ENCODE measurements at regions not wholly inside any gene's neighbourhood (a gene's known extent, or its start where the extent isn't known, plus 50 kb on each side); places are given as distances from the start of the nearest gene placed in this dataset.
"Not testable (repeated sequence)": the region's sequence is repeated elsewhere in the genome, so short reads cannot be mapped to it uniquely, and the experiment has no call there.

DNA sequence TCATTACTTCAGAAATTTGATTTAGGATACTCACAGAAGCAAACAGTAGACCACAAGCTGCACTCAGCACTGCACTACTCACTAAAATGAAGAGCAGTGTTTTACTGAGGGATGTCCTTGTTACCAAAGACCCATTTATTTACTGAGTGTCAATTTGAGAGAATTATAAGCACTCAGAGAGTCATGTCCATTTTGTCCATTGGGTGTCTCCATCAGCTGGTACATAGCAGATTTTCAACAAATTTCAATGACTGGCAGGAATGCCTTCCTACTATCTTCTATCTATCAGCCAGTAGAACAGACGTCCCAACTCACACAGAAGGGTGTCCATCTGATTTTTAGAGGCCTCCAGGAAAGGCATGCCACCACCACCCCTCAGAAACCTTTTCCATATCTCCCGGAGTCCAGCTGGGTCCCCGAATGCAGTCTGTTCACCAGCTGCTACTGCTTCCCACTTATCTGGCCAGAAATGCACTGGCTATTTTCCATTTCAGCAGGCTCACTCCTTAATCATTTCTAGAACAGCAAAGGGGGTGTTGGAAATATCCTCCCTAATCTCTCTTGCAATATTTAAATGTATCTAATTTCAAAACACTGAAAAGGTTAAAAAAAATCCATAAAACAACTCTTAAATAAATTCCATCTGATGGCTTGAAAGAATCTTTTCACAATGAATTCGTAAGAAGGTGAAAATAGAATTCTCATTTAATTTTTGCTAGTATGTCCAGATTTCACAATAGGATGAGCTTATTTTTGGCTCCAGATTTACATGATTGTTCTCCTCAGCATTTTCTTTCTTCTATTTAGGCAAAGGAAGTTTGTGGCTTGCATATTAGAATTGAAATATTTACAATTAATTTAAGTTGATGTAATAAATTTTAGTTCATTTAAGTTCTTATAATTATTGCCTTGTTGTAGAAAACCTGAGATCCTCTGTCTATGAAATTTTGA lies 1164.0 kb upstream of the CELF2 start:
- Mint-ChIP-seq H3K27me3 (no peaks in the 10 kb centered on the region), H3K4me1 (no peaks in the 10 kb centered on the region), H3K36me3 (ENCODE audit: low read depth) (no peaks in the 10 kb centered on the region), H3K27ac (no peak overlapping the region), H3K9me3 (peaks cover 3% of the 10 kb centered on the region), H3K4me3 (no peak overlapping the region)
- intact Hi-C loops (cut with micrococcal nuclease) = no loop called here
- no peak for DNase-seq

DNA sequence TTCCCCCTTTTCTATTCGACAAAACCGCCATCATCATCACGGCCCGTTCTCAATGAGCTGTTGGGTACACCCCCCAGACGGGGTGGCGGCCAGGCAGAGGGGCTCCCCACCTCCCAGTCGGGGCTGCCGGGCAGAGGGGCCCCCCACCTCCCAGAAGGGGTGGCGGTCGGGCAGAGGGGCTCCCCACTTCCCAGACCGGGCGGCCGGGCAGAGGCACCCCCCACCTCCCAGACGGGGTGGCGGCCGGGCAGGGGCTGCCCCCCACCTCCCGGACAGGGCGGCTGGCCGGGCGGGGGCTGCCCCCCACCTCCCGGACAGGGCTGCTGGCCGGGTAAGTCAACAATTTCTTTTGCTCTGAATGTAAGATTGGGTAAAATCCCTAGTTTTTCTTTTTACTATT lies 1162.2 kb upstream of the CELF2 start:
- H3K4me1 Mint-ChIP-seq; H3K9me3 Mint-ChIP-seq; H3K36me3 Mint-ChIP-seq (ENCODE audit: low read depth); DNase-seq; H3K4me3 Mint-ChIP-seq; H3K27me3 Mint-ChIP-seq; intact Hi-C loops (cut with micrococcal nuclease); H3K27ac Mint-ChIP-seq: not testable (repeated sequence)

DNA sequence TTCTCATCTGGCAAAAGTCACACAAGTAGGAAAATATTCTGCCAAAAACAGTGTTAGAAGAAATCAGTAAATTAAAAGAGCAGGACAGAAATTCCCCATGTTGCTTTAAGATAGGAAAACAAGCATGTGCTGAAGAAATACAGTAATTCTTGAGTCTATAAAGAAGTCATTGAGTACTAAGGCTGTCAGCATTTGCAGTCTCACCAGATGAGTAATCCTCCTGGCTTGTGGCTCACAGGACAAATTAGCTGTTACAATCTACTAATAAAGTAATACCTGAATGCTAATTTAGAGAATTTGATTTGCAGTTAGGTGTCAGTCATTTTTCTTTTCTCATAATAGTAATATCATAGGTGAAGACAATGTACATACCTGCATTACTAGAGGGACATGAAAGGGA lies 1158.9 kb upstream of the CELF2 start:
- intact Hi-C loops (cut with micrococcal nuclease) = no loop called here
- peaks cover 3% of the 10 kb centered on the region for H3K9me3 Mint-ChIP-seq
- H3K27me3 Mint-ChIP-seq = no peaks in the 10 kb centered on the region

DNA sequence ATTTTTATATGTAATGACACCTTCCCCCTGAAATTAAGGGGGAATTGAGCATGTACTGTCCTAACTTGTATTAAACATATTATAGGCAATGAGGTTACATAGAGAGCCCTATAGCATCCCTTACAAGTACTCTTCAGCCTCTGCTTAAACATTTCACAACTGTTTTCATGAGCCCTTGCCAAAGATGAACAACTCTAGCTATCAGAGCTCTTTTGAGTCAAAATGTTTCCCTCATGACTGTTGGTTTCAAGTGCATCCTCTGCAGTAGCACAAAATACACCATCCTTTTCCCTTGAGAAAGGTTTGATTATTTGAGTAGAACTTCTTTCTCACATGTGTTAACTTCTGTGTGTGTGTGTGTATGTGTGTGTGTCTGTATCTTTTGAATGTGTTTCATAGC lies 1157.6 kb upstream of the CELF2 start:
- no peak for DNase-seq
- Mint-ChIP-seq H3K27me3 (no peaks in the 10 kb centered on the region), H3K27ac (no peak overlapping the region), H3K4me3 (no peak overlapping the region), H3K36me3 (ENCODE audit: low read depth) (no peaks in the 10 kb centered on the region), H3K9me3 (peaks cover 3% of the 10 kb centered on the region), H3K4me1 (no peaks in the 10 kb centered on the region)
- intact Hi-C loops (cut with micrococcal nuclease) = no loop called here

More for the DNA sequence above, 1158.9 kb upstream of the CELF2 start:
- Mint-ChIP-seq H3K4me1 (no peaks in the 10 kb centered on the region), H3K4me3 (no peak overlapping the region), H3K27ac (no peak overlapping the region), H3K36me3 (ENCODE audit: low read depth) (no peaks in the 10 kb centered on the region)
- DNase-seq = no peak

DNA sequence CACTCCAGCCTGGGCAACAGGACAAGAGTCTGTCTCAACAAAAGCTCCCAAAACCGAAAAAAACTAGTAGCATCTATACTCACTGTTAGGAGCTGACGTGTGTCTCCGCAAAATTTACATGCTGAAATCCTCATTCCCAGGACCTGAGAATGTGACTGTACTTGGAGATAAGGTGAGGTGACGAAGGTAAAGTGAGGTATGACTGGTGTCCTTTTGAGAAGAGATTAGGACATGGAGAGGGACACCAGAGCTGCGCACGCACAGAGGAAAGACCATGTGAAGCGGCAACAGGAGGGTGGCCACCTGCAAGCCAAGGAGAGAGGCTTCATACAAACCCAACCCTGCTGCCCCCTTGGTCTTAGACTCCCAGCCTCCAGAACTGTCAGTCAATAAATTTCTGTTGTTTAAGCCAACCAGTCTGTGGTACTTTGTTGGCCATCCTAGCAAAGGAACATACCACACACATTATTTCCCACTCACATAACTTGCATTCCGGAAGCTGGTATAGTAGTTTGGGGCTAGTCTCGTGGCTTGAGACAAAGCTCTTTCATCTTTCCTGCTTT lies 1154.0 kb upstream of the CELF2 start:
- no peak overlapping the region for H3K4me3 Mint-ChIP-seq
- DNase-seq = no peak
- H3K9me3 Mint-ChIP-seq = no peaks in the 10 kb centered on the region
- H3K36me3 Mint-ChIP-seq (ENCODE audit: low read depth) = no peaks in the 10 kb centered on the region
- no peaks in the 10 kb centered on the region for H3K27me3 Mint-ChIP-seq
- H3K27ac Mint-ChIP-seq = no peak overlapping the region
- intact Hi-C loops (cut with micrococcal nuclease) = no loop called here
- no peaks in the 10 kb centered on the region for H3K4me1 Mint-ChIP-seq

DNA sequence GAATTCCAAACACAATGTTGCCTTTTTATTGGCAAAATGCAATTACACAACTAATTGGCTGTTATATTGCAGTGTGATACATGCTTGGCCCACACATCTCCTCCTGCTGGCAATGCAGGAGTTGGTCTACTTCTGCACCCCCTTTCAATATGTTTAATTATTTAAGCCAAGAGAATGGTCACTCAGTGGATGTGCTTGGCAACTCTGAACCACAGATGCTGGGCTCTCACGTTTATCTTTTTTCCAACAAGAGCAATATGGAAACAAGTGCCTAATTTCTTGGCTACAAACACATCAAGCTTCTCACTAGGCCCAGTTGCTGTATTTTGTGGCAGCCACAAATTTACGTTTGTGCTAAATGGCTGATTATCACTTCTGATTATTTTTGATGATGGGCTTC lies 1149.2 kb upstream of the CELF2 start:
- intact Hi-C loops (cut with micrococcal nuclease) = no loop called here
- Mint-ChIP-seq H3K4me3 (no peak overlapping the region), H3K27me3 (no peaks in the 10 kb centered on the region), H3K9me3 (no peaks in the 10 kb centered on the region), H3K27ac (no peak overlapping the region), H3K36me3 (ENCODE audit: low read depth) (no peaks in the 10 kb centered on the region), H3K4me1 (no peaks in the 10 kb centered on the region)
- no peak for DNase-seq

DNA sequence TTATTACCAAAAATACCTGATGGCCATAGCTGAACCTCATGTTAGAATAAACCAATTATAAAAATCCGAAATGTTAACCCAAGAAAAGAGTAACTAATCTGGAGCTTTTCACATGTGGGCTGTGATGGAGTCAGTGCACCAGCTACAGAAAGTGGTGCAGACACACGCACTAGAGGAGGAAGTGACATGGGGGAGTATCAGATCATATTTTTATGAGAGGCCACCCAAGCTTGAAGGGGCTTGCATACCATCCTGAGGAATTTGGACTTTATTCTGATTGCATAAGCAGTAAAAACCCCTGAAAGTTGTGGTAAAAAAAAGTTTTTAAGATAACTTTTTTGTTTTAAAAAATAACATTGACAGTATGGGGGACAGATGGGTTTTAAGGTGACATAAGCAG lies 1148.5 kb upstream of the CELF2 start:
- intact Hi-C loops (cut with micrococcal nuclease) = no loop called here
- no peak overlapping the region for H3K4me3 Mint-ChIP-seq
- H3K4me1 Mint-ChIP-seq = no peaks in the 10 kb centered on the region
- H3K27ac Mint-ChIP-seq = no peak overlapping the region
- H3K27me3 Mint-ChIP-seq = no peaks in the 10 kb centered on the region
- no peaks in the 10 kb centered on the region for H3K9me3 Mint-ChIP-seq
- no peak for DNase-seq
- H3K36me3 Mint-ChIP-seq (ENCODE audit: low read depth) = no peaks in the 10 kb centered on the region

DNA sequence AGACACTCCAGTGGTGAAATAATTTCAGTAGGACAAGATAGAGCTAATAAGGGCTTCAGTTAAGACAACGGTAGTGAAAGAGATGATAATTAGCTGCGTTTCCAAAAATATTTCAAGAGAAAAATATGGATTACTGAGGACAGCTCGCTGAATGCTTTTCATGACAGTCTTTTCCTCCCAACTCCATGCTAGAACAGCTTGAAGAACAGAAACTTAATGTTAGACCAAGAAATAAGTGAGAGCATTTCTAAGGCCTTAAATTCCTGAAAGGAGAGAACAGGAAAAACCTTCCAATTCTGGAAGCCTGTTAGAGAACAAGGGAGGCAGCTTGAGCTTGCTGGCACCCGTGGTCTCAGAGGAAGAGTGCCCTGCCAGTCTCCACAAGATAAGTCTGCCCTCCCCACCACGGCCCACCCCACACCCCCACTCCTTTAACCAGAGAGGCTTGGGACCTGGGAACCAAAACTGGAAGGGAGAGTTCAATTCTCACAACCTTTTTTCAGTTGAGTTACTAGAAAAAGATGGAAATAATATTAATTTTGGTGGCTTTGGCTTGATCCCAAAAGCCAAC lies 1148.0 kb upstream of the CELF2 start:
- H3K9me3 Mint-ChIP-seq = no peaks in the 10 kb centered on the region
- H3K27ac Mint-ChIP-seq = no peak overlapping the region
- no peaks in the 10 kb centered on the region for H3K27me3 Mint-ChIP-seq
- H3K36me3 Mint-ChIP-seq (ENCODE audit: low read depth) = no peaks in the 10 kb centered on the region
- no peak for DNase-seq
- no peak overlapping the region for H3K4me3 Mint-ChIP-seq
- no peaks in the 10 kb centered on the region for H3K4me1 Mint-ChIP-seq
- intact Hi-C loops (cut with micrococcal nuclease) = no loop called here

DNA sequence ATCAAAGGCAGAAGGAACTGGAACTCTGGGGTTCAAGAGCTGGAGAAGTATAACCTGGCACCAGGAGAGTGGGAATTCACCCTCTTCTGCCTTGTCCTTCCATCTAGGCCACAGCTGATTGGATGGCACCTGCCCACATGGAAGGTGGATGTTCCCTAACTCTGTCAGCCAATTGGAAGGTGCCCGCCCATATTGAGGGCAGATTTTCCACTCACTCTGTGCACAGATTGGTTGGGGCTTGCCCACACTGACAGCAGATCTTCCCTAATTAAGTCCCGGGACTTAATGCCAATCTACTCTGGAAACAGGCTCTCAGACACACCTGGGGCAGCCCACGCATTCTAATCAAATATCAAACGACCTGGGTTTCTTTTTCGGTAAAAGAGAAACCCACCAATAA lies 1142.3 kb upstream of the CELF2 start:
- no peaks in the 10 kb centered on the region for H3K4me1 Mint-ChIP-seq

DNA sequence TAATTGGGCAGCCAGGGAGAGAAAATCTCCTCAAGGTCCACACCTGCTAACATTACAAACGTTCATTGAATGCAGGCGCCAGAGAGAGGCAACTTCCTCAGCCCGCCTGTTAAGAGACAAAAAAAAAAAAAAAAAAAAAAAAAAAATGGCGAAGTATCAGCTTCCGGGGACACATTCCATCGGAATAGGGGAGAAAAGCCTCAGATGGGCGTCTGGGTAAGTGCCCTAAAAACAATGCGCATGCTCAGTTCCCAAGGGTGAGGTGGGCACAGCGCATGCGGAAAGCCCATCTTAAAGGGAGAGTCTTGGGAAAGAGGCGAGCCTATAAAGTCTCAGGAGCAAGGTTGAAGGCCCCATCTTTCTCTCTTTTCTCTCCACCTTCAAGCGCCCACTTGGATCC lies 1139.7 kb upstream of the CELF2 start:
- intact Hi-C loops (cut with micrococcal nuclease) = no loop called here
- Mint-ChIP-seq H3K4me3 (no peak overlapping the region), H3K36me3 (ENCODE audit: low read depth) (no peaks in the 10 kb centered on the region), H3K9me3 (no peaks in the 10 kb centered on the region), H3K27me3 (no peaks in the 10 kb centered on the region), H3K4me1 (no peaks in the 10 kb centered on the region), H3K27ac (no peak overlapping the region)
- no peak for DNase-seq

More for the DNA sequence above, 1142.3 kb upstream of the CELF2 start:
- no peak overlapping the region for H3K4me3 Mint-ChIP-seq
- DNase-seq = no peak
- H3K27ac Mint-ChIP-seq = no peak overlapping the region
- intact Hi-C loops (cut with micrococcal nuclease) = no loop called here
- H3K36me3 Mint-ChIP-seq (ENCODE audit: low read depth) = no peaks in the 10 kb centered on the region
- no peaks in the 10 kb centered on the region for H3K27me3 Mint-ChIP-seq
- H3K9me3 Mint-ChIP-seq = no peaks in the 10 kb centered on the region

DNA sequence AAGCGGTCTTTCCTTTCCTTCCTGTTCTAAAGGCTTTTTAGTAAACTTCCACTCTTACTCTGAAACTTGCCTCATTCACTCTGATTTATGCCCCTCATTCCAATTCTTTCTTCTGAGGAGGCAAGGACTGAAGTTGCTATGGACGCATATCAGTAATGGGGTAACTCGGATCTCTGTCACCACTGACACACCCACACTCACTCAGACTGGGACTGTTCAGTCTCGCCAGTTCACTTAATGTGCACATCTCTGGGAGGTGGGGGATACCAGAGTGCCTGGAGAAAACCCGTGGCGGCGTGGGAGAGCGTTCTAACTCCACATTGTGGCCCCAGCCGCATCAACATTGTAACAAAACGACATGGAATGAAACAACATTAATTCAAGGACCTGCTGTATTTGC lies 1139.3 kb upstream of the CELF2 start:
- H3K4me3 Mint-ChIP-seq = no peak overlapping the region
- intact Hi-C loops (cut with micrococcal nuclease) = no loop called here
- H3K9me3 Mint-ChIP-seq = no peaks in the 10 kb centered on the region
- no peak for DNase-seq
- no peaks in the 10 kb centered on the region for H3K4me1 Mint-ChIP-seq
- no peaks in the 10 kb centered on the region for H3K36me3 Mint-ChIP-seq (ENCODE audit: low read depth)
- H3K27ac Mint-ChIP-seq = no peak overlapping the region
- no peaks in the 10 kb centered on the region for H3K27me3 Mint-ChIP-seq

DNA sequence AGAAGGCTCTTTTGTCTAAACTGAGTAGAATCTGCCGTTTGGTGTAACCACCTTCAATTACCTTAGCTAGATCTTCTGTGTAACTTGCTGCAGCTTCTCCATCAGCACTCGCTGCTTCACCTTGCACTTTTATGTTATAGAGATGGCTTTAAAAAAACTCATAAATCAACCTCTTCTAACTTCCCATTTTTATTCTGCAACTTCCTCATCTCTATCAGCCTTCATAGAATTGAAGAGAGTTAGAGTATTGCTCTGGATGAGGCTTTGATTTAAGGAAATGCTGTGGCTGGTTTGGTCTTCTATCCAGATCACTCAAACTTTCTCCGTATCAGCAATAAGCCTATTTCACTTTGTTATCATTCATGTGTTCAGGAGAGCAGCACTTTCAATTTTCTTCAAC lies 1131.9 kb upstream of the CELF2 start:
- H3K9me3 Mint-ChIP-seq = peaks cover 4% of the 10 kb centered on the region
- intact Hi-C loops (cut with micrococcal nuclease) = no loop called here
- DNase-seq = no peak
- no peaks in the 10 kb centered on the region for H3K4me1 Mint-ChIP-seq
- H3K27me3 Mint-ChIP-seq = no peaks in the 10 kb centered on the region
- H3K36me3 Mint-ChIP-seq (ENCODE audit: low read depth) = no peaks in the 10 kb centered on the region
- no peak overlapping the region for H3K27ac Mint-ChIP-seq
- no peak overlapping the region for H3K4me3 Mint-ChIP-seq

DNA sequence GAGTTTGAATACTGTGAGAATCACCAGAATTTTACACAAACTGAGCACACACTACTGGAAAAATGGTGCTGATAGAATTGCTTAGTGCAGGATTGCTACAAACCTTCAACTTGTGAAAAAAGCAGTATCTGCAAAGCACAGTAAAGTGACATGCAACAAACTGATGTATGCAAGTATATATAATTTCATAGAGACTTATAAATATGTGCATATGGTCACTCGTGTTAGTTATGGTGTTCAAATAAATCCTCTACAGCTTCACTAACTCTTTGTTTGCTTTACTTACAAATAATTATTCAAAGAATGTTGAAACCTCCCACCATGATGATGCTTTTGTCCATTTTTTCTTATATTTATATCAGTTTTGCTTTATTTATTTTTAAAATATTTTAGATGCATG lies 1130.9 kb upstream of the CELF2 start:
- Mint-ChIP-seq H3K9me3 (peaks cover 4% of the 10 kb centered on the region), H3K27me3 (no peaks in the 10 kb centered on the region), H3K4me1 (no peaks in the 10 kb centered on the region), H3K36me3 (ENCODE audit: low read depth) (no peaks in the 10 kb centered on the region), H3K27ac (no peak overlapping the region), H3K4me3 (no peak overlapping the region)
- intact Hi-C loops (cut with micrococcal nuclease) = no loop called here
- DNase-seq = no peak

DNA sequence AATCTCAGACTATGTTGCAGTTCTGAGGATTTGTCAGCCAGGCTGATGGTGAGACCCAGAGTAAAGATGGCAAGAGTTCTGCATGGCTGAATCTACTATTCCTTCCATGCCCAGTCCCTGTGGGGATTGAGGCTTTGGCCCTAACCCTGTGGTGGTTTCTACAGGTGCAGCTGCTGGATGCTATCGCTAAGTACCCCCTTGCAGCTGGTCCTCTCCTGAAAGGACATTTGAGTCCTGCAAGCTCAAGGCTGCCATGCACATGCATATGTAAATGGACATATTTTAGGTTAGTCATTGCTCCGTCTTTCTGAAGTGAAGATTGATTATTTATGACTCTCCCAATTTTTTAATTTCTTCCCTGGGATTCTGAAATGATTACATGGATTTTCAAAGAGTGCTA lies 1122.2 kb upstream of the CELF2 start:
- no peak overlapping the region for H3K4me3 Mint-ChIP-seq
- no peaks in the 10 kb centered on the region for H3K36me3 Mint-ChIP-seq (ENCODE audit: low read depth)
- intact Hi-C loops (cut with micrococcal nuclease) = no loop called here
- no peak overlapping the region for H3K27ac Mint-ChIP-seq
- DNase-seq = no peak
- no peaks in the 10 kb centered on the region for H3K27me3 Mint-ChIP-seq
- H3K9me3 Mint-ChIP-seq = no peaks in the 10 kb centered on the region
- H3K4me1 Mint-ChIP-seq = no peaks in the 10 kb centered on the region

All from activated CD4-positive, alpha-beta T cell treated with anti-CD3 and anti-CD28 coated beads, Interleukin-2, amount 10 ng/mL, durations not matched to agents 24 days and 14 days (primary cell).